Muscle of leg (tissue), 3 donors: ENCODE measurements at regions not wholly inside any gene's neighbourhood (a gene's known extent, or its start where the extent isn't known, plus 50 kb on each side); places are given as distances from the start of the nearest gene placed in this dataset.

Experiments used
- DNase-seq: peaks from one replicate; pipeline ENCODE4 v3.0.0; 2013
- H3K27ac ChIP-seq: one replicate; pipeline ENCODE4 v1.5.1; 2013; ENCODE audit warnings: mild to moderate bottlenecking, low read length, control low read depth
- H3K27me3 ChIP-seq: one replicate; pipeline ENCODE4 v1.6.1; 2013; ENCODE audit warnings: low read length; ENCODE audit not compliant: control insufficient read depth, insufficient read depth
- H3K36me3 ChIP-seq: one replicate; pipeline ENCODE4 v1.6.1; 2013; ENCODE audit warnings: low read length; ENCODE audit not compliant: control insufficient read depth, insufficient read depth
- H3K4me1 ChIP-seq: one replicate; pipeline ENCODE4 v1.6.1; 2013; ENCODE audit warnings: low read length; ENCODE audit not compliant: control insufficient read depth, insufficient read depth
- H3K4me3 ChIP-seq: one replicate; pipeline ENCODE4 v1.5.1; 2013; ENCODE audit warnings: low read length, control low read depth
- H3K9me3 ChIP-seq: replicated peaks from 2 replicates; pipeline ENCODE4 v1.6.1; 2013; ENCODE audit warnings: low read depth, low read length; ENCODE audit not compliant: control insufficient read depth
- WGBS: methylation state at CpG from one replicate; pipeline ENCODE4 v1.1.5; 2013; ENCODE audit warnings: missing lambda C conversion rate; ENCODE audit not compliant: insufficient coverage; 5-methylcytosine and 5-hydroxymethylcytosine counted together

DNA sequence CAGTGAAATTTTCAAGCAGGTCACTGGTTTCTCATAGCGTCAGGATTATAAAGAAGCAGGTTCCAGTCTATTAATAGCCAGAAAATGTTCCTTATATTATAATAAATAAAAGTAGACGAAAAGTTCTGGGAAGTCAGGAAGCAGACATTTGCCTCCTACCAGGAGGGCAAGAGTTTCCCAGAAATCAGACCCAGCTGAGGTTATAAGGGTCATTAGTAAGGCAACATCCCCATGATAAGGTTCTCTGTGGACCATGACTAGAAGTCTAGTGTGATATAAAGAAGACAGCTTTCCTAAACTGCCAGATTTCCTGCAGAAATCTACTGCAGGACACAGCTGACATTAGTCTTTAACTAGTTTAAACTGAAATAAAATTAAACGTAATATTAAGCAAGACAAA is 210.1 kb upstream of the STK17B start:
- Histone ChIP-seq H3K4me3 (no peak overlapping the region), H3K4me1 (no peaks in the 10 kb centered on the region), H3K9me3 (no peaks in the 10 kb centered on the region), H3K27ac (no peak overlapping the region), H3K27me3 (no peaks in the 10 kb centered on the region), H3K36me3 (no peaks in the 10 kb centered on the region)
- no peak for DNase-seq
- no CpG with 5 or more reads among the region's 3 CpGs for WGBS

DNA sequence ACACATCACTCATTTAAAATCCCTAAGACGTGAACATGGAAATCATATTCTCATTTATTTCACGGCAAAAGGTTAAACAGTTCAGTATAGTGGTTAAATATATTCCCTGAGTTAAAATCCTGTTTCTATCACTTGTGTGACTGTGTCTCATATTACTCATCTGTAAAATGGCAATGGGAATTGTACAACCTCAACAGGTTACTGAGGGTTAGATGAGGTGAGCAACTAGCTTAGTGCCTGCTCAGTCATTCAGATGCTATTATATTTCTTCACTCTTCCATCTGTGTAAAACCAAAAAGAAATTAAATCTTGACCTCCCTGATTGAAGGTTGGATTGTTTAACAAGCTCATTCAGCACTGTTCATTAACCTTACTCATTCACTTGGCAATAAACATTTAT is 212.4 kb upstream of the STK17B start:
- WGBS, result no CpG with 5 or more reads among the region's 2 CpGs

DNA sequence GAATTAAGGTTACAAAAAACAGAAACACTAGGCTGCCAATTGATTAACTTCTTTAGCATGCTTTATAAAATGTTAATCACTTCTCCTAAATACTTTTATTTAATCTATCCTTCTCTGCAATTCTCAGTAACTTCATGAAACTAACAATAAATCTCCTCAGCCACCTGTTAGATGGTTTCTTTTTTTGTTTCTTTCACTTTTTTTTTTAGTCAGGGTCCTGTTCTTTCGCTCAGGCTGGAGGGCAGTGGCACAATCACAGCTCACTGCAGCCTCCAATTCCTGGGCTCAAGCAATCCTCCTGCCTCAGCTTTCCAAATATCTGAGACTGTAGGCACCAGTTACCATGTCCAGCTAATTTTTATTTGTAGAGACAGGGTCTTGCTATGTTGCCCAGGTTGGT is 213.4 kb upstream of the STK17B start:
- no peak overlapping the region for H3K4me3 ChIP-seq
- no peaks in the 10 kb centered on the region for H3K9me3 ChIP-seq
- H3K27me3 ChIP-seq, result no peaks in the 10 kb centered on the region
- H3K36me3 ChIP-seq, result no peaks in the 10 kb centered on the region
- no peaks in the 10 kb centered on the region for H3K4me1 ChIP-seq
- no CpG with 5 or more reads among the region's 1 CpG for WGBS
- no peak overlapping the region for H3K27ac ChIP-seq
- no peak for DNase-seq

More for the DNA sequence above, 212.4 kb upstream of the STK17B start:
- DNase-seq, result no peak
- H3K27ac ChIP-seq, result no peak overlapping the region
- H3K4me3 ChIP-seq, result no peak overlapping the region
- H3K36me3 ChIP-seq, result no peaks in the 10 kb centered on the region
- H3K9me3 ChIP-seq, result no peaks in the 10 kb centered on the region
- no peaks in the 10 kb centered on the region for H3K4me1 ChIP-seq
- no peaks in the 10 kb centered on the region for H3K27me3 ChIP-seq

DNA sequence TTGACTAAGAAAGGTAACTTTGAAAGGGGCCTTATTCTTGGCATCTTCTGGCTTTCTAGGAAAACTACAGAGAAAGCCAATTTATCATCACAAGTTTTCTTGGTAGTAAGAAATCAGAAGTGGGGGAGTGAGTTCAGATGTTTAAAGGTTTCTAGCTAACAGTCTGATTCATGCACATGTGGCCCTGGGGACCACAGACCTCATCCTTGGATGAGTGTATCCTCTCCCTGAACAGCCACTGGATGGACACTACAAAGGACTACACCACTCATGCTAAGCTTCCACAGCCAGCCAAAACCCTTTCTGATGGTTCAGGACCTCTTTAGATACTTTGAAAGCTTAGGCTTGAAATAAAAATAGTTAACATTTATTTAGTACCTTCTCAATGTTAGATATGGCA is 218.3 kb upstream of the STK17B start:
- no peak overlapping the region for H3K4me3 ChIP-seq
- no peaks in the 10 kb centered on the region for H3K9me3 ChIP-seq
- H3K27ac ChIP-seq, result no peak overlapping the region
- H3K27me3 ChIP-seq, result no peaks in the 10 kb centered on the region
- H3K36me3 ChIP-seq, result no peaks in the 10 kb centered on the region
- no peak for DNase-seq
- H3K4me1 ChIP-seq, result no peaks in the 10 kb centered on the region

DNA sequence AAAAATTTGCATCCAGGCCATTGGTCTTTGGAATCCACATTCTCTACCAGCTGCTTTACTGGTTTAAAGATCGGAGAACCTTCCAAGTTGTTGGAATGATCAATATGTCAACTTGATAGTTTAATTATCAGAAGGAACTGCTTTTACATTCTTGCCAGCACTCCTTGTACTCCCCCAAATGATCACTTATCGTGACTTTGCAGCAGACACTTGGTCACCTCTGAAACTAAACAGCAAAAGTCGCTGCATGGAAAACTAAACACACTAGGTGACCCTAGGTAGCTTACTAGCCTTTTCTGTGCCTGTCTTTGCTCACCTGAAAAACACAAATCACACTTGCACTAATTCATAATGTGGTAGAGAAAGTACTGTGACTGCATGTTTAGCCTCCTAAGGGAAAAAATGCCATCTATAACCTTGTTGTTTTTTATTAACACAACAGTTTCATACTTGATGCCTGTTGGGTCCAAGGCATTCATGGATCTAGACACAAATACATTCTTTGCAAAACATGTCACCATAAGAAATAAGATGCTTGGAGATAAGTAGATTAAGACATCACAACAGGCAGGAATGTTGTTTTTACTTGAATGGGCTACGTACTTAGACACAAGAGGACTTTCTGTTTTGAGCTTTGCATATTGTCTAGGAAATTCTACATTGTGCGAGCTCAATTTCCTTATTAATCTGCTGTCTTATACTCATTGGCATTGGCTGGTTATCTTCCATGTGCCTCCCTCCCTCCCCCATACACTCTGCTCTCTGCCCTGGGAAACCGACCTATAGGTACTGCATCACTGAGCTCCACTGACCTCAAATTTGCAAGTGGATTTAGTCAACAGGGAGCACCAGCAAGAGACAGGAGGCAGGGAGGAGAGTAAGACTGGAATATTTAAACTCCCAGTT is 219.1 kb upstream of the STK17B start:
- no peaks in the 10 kb centered on the region for H3K36me3 ChIP-seq
- H3K4me1 ChIP-seq, result no peaks in the 10 kb centered on the region
- H3K27me3 ChIP-seq, result no peaks in the 10 kb centered on the region
- H3K4me3 ChIP-seq, result no peak overlapping the region
- no peak overlapping the region for H3K27ac ChIP-seq
- H3K9me3 ChIP-seq, result no peaks in the 10 kb centered on the region
- no peak for DNase-seq
- 63% methylated on average over 2 of the region's 6 CpGs for whole genome bisulfite sequencing

DNA sequence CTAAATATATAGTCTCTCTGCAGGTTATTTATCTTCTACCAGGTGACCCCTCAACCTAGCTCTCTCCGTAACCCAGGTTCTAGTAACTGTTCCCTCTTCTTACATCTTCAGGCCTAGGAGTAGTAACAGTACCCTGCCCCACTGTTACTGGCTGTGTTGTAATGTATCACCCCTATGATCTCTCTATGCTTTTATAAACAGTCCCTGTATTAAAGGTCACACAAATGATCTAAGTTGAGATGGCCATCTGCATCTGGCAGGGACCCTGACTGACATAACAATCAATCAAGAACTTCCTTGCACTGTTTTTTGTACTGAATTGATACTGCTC is 219.7 kb upstream of the STK17B start:
- Histone ChIP-seq H3K9me3 (no peaks in the 10 kb centered on the region), H3K4me3 (no peak overlapping the region), H3K36me3 (no peaks in the 10 kb centered on the region), H3K27me3 (no peaks in the 10 kb centered on the region), H3K4me1 (no peaks in the 10 kb centered on the region), H3K27ac (no peak overlapping the region)
- no CpG with 5 or more reads among the region's 1 CpG for WGBS
- DNase-seq, result no peak

DNA sequence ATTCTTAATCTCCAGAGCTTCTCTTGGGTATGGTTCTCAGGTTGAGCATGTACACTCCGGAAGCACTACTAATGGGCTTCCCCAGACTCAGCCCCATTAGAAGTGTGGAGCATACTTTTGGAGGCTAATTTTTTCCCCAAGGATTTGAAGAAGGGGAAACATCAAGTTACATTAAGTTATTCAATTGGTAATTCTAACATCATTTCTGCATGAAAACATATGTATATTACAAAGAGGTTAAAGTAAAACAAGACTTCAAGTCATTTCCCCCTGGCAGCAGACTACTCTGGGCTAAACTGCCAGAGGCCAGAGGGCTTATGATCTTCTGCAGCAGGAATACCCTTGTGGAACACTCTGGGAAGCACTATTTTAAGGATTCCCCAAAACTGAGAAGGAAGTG is 227.7 kb upstream of the STK17B start:
- Histone ChIP-seq H3K9me3 (no peaks in the 10 kb centered on the region), H3K4me3 (no peak overlapping the region), H3K27me3 (no peaks in the 10 kb centered on the region), H3K36me3 (no peaks in the 10 kb centered on the region), H3K27ac (peak overlapping the region; percentile 80), H3K4me1 (peaks cover 7% of the 10 kb centered on the region)
- peak; percentile 40 for DNase-seq
- no CpG with 5 or more reads among the region's 1 CpG for WGBS

DNA sequence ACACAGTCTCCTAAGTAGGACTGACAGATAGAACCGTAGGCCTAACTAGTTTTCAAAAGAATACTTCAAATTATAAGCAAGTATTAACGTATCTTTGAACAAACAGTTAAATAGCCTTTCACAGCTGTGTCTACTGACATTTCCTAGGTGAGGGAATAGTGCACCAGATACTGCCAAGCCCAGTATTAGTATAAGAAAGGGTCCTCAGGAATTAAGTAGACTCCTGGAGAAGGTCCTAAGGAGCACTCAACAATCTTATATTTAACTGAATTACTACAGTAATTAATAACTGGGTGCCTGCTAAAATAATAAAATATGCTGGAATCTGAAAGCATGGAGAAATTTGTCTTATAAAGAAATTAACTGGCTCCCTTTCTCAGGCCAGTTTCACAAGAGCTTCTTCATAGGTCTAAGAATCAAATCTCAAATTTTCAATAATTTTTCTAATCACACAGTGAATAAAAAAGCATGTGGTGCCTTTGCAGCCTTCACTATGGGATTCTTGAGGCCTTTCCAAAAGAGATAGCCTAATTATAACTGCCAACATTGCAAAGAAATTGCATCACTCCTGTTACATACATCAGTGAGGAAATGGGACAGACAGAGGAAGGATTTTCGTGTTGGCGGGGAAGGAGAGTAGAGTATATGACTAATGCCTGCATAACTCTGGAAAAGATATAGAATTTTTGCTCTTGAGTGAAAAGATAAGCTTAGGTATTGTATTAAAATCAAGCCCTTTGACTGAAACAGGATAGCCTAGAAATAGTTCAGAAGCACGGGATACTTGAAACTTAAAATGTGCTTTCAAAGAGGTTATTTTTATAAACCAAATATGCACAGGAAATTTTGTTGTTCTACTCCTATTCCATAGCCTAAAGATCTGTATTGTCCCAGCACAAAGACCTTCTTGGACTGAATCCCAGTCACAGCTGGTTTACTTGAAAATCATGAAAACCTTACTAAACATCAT is 228.6 kb upstream of the STK17B start:
- Histone ChIP-seq H3K4me3 (no peak overlapping the region), H3K27ac (peak overlapping the region; percentile 80), H3K27me3 (no peaks in the 10 kb centered on the region), H3K36me3 (no peaks in the 10 kb centered on the region), H3K4me1 (peaks cover 7% of the 10 kb centered on the region), H3K9me3 (no peaks in the 10 kb centered on the region)
- WGBS, result no CpG with 5 or more reads among the region's 5 CpGs
- DNase-seq, result peak; percentile 92

DNA sequence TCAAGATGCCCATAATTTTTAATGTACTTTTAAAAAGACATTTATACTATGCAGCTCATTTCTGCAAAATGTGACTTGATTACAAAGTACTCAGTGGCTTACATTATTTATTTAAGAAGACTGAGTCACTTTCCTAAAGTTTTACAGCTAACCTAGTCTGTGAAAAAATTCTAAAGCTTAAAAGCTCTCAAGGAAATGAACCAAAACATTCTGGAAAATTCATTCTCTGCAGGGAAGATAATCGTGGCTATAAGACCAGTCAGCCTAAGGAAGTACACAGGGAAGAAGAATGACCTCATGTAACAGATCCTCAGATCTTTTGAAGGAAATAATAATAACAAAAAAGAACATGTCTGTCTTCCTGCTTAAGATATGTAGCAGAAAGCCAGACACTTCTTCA is 232.1 kb upstream of the STK17B start:
- H3K9me3 ChIP-seq, result no peaks in the 10 kb centered on the region
- DNase-seq, result peak; percentile 79
- H3K36me3 ChIP-seq, result no peaks in the 10 kb centered on the region
- WGBS, result no CpG with 5 or more reads among the region's 1 CpG
- H3K4me1 ChIP-seq, result peaks cover 7% of the 10 kb centered on the region
- no peak overlapping the region for H3K4me3 ChIP-seq
- peak overlapping the region; percentile 16 for H3K27ac ChIP-seq
- no peaks in the 10 kb centered on the region for H3K27me3 ChIP-seq

DNA sequence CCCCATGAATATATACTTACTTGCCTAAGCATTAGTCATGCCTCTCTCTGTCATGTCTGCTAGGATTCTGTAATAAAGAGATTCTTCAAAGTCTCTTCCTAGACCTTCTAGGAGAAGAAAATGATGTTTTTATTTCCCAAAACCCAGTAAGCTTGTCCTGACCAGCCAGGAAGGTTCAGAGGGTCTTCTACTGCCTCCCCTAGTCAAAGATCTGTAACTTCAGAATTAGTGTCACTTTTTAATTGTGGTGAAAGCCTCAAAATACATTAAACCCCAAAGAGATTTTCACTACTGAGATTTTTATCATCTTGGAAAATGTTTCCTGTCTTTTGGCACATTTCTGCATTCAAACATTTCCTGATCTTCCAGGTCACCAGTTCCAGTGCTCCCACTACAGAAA is 232.9 kb upstream of the STK17B start:
- Histone ChIP-seq H3K27me3 (no peaks in the 10 kb centered on the region), H3K36me3 (no peaks in the 10 kb centered on the region), H3K27ac (peak overlapping the region; percentile 16), H3K9me3 (no peaks in the 10 kb centered on the region), H3K4me3 (no peak overlapping the region), H3K4me1 (peaks cover 4% of the 10 kb centered on the region)
- no peak for DNase-seq
